ENCODE measurements at regions not wholly inside any gene's neighbourhood (a gene's known extent, or its start where the extent isn't known, plus 50 kb on each side); places are given as distances from the start of the nearest gene placed in this dataset.

GRCh38 chr15:83396101-83396500 is 51.0 kb upstream of the SH3GL3 start:
- no peaks in the 10 kb centered on the region for H3K4me1 ChIP-seq
- H3K27ac ChIP-seq, result no peak overlapping the region
- peaks cover 0 to 19% of the 10 kb centered on the region in 2 donors for H3K27me3 ChIP-seq
- H3K9me3 ChIP-seq, result no peaks in the 10 kb centered on the region
- no peak overlapping the region for H3K4me3 ChIP-seq
- intact Hi-C loops (cut with DNase I; ENCODE audit: low total_unique reads), result no loop called here
- no peaks in the 10 kb centered on the region for H3K36me3 ChIP-seq
- no peak for DNase-seq (ENCODE audit: low spot score in 2 of 2)
- no peak for TF ChIP-seq POLR2AphosphoS5 (IDR thresholded peaks at IDR 0.05)
- no peak for TF ChIP-seq CTCF (IDR thresholded peaks at IDR 0.05)
- TF ChIP-seq POLR2A (IDR thresholded peaks at IDR 0.05), result no peak
